ENCODE measurements at regions not wholly inside any gene's neighbourhood (a gene's known extent, or its start where the extent isn't known, plus 50 kb on each side); places are given as distances from the start of the nearest gene placed in this dataset.

- 33% methylated on average over 2 of the region's 2 CpGs for WGBS
- Histone ChIP-seq H3K27me3 (replicated peaks; ENCODE audit: insufficient read depth) (no peaks in the 10 kb centered on the region), H3K4me3 (no peak overlapping the region), H3K4me1 (replicated peaks) (no peaks in the 10 kb centered on the region), H3K9me3 (no peaks in the 10 kb centered on the region), H3K27ac (no peak overlapping the region), H3K36me3 (no peaks in the 10 kb centered on the region)
- TF ChIP-seq, protein P1, sequence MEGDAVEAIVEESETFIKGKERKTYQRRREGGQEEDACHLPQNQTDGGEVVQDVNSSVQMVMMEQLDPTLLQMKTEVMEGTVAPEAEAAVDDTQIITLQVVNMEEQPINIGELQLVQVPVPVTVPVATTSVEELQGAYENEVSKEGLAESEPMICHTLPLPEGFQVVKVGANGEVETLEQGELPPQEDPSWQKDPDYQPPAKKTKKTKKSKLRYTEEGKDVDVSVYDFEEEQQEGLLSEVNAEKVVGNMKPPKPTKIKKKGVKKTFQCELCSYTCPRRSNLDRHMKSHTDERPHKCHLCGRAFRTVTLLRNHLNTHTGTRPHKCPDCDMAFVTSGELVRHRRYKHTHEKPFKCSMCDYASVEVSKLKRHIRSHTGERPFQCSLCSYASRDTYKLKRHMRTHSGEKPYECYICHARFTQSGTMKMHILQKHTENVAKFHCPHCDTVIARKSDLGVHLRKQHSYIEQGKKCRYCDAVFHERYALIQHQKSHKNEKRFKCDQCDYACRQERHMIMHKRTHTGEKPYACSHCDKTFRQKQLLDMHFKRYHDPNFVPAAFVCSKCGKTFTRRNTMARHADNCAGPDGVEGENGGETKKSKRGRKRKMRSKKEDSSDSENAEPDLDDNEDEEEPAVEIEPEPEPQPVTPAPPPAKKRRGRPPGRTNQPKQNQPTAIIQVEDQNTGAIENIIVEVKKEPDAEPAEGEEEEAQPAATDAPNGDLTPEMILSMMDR (IDR thresholded peaks at IDR 0.05): no peak
- TF ChIP-seq POLR2A (IDR thresholded peaks at IDR 0.05) (no peak), POLR2AphosphoS5 (IDR thresholded peaks at IDR 0.05) (no peak)
- intact Hi-C loops (cut with DNase I): no loop called here
- DNase-seq (ENCODE audit: low spot score): no peak
Measured at GRCh38 chr9:23375511-23375910, 450.5 kb downstream of the ELAVL2 start.

DNA sequence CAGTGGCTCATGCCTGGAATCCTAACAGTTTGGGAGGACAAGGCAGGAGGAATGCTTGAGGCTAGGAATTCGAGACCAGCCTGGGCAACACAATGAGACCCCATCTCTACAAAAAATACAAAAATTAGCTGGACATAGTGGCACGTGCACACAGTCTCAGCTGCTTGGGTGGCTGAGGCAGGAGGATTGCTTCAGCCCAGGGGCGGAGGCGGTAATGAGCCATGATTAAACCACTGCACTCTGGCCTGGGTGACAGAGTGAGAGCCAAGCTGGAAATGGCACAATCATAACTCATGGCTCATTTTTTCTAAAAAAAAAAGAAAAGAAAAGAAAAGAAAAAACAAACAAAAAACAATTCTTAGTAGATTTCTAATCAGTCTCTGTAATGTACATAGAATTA lies 446.2 kb downstream of the ELAVL2 start:
- Histone ChIP-seq H3K36me3 (no peaks in the 10 kb centered on the region), H3K9me3 (no peaks in the 10 kb centered on the region), H3K4me3 (no peak overlapping the region), H3K27ac (no peak overlapping the region), H3K27me3 (replicated peaks; ENCODE audit: insufficient read depth) (no peaks in the 10 kb centered on the region), H3K4me1 (replicated peaks) (no peaks in the 10 kb centered on the region)
- TF ChIP-seq, protein P1 (IDR thresholded peaks at IDR 0.05): no peak
- TF ChIP-seq POLR2AphosphoS5 (IDR thresholded peaks at IDR 0.05) (no peak), POLR2A (IDR thresholded peaks at IDR 0.05) (no peak)
- no peak for DNase-seq (ENCODE audit: low spot score)
- WGBS: 74% methylated on average over 4 of the region's 4 CpGs
- intact Hi-C loops (cut with DNase I): no loop called here

- Histone ChIP-seq H3K4me3 (no peak overlapping the region), H3K27me3 (replicated peaks; ENCODE audit: insufficient read depth) (no peaks in the 10 kb centered on the region), H3K27ac (no peak overlapping the region), H3K36me3 (no peaks in the 10 kb centered on the region), H3K4me1 (replicated peaks) (no peaks in the 10 kb centered on the region), H3K9me3 (no peaks in the 10 kb centered on the region)
- intact Hi-C loops (cut with DNase I): no loop called here
- TF ChIP-seq, protein P1 (IDR thresholded peaks at IDR 0.05): no peak
- TF ChIP-seq POLR2A (IDR thresholded peaks at IDR 0.05) (no peak), POLR2AphosphoS5 (IDR thresholded peaks at IDR 0.05) (no peak)
- DNase-seq (ENCODE audit: low spot score): no peak
Measured at GRCh38 chr9:23380821-23381220, 445.2 kb downstream of the ELAVL2 start.

DNA sequence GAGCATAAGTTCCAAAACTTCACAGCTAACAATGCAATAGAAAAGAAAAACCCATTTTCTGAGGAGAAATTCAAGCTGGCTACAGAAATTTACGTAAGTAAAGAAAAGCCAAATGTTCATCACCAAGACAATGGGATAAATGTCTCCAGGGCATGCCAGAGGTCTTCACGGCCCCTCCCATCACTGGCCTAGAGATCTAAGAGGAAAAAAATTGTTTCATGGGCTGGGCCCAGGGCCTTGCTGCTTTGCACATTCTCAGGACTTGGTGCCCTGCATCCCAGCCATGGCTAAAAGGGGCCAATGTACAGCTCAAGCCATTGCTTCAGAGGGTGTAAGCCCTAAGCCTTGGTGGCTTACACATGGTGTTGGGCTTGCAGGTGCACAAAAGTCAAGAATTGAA lies 443.6 kb downstream of the ELAVL2 start:
- Histone ChIP-seq H3K9me3 (no peaks in the 10 kb centered on the region), H3K27me3 (replicated peaks; ENCODE audit: insufficient read depth) (no peaks in the 10 kb centered on the region), H3K27ac (no peak overlapping the region), H3K36me3 (no peaks in the 10 kb centered on the region), H3K4me3 (no peak overlapping the region), H3K4me1 (replicated peaks) (no peaks in the 10 kb centered on the region)
- TF ChIP-seq POLR2AphosphoS5 (IDR thresholded peaks at IDR 0.05) (no peak), POLR2A (IDR thresholded peaks at IDR 0.05) (no peak)
- TF ChIP-seq, protein P1 (IDR thresholded peaks at IDR 0.05): no peak
- DNase-seq (ENCODE audit: low spot score): no peak
- intact Hi-C loops (cut with DNase I): no loop called here
- WGBS: 90% methylated on average over 2 of the region's 2 CpGs

DNA sequence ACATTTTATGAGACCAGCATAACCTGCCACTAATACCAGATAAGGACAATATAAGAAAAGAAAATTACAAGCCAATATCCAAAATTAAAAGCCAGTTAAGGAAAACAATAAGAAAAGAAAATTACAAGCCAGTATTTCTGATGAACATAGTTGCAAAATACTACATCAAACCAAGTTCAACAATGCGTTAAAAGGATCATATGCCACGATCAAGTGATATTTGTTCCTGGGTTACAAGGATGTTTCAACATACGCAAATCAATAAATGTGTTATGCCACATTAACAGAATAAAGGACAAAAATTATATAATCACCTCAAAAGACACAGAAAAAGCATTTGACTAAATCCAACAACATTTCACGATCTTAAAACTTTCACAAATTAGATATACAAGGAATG lies 431.9 kb downstream of the ELAVL2 start:
- no peaks in the 10 kb centered on the region for H3K36me3 ChIP-seq
- DNase-seq (ENCODE audit: low spot score): no peak
- H3K4me1 ChIP-seq (replicated peaks): no peaks in the 10 kb centered on the region
- no peak overlapping the region for H3K4me3 ChIP-seq
- 92% methylated on average over 4 of the region's 4 CpGs for whole genome bisulfite sequencing
- intact Hi-C loops (cut with DNase I): no loop called here
- TF ChIP-seq, protein P1 (IDR thresholded peaks at IDR 0.05): no peak
- no peak for TF ChIP-seq POLR2AphosphoS5 (IDR thresholded peaks at IDR 0.05)
- TF ChIP-seq POLR2A (IDR thresholded peaks at IDR 0.05): no peak
- H3K27ac ChIP-seq: no peak overlapping the region
- no peaks in the 10 kb centered on the region for H3K27me3 ChIP-seq (replicated peaks; ENCODE audit: insufficient read depth)
- H3K9me3 ChIP-seq: no peaks in the 10 kb centered on the region

Data from prostate gland (tissue), 2 donors.